ENCODE measurements at regions not wholly inside any gene's neighbourhood (a gene's known extent, or its start where the extent isn't known, plus 50 kb on each side); places are given as distances from the start of the nearest gene placed in this dataset.

GRCh38 chr10:61586829-61587228 lies 75.9 kb upstream of the CABCOCO1 start:
- TF ChIP-seq CTCF (IDR thresholded peaks at IDR 0.05) (no peak), POLR2A (IDR thresholded peaks at IDR 0.05) (no peak)

All from heart left ventricle (tissue), 13 donors.